ENCODE measurements at regions not wholly inside any gene's neighbourhood (a gene's known extent, or its start where the extent isn't known, plus 50 kb on each side); places are given as distances from the start of the nearest gene placed in this dataset.

- H3F3A ChIP-seq (ENCODE audit: low read depth): no peaks in the 10 kb centered on the region
- no peaks in the 10 kb centered on the region for H3K9me3 ChIP-seq (ENCODE audit: insufficient read depth, low read depth, low read length)
- no peaks in the 10 kb centered on the region for H3K79me2 ChIP-seq (ENCODE audit: insufficient read depth, low read length)
- H3K27me3 ChIP-seq (ENCODE audit: insufficient read depth, low read length, poor library complexity, severe bottlenecking): no peaks in the 10 kb centered on the region
- no peak overlapping the region for H3K4me3 ChIP-seq (ENCODE audit: low read length, poor library complexity, severe bottlenecking)
- no peaks in the 10 kb centered on the region for H4K20me1 ChIP-seq (ENCODE audit: insufficient read depth, low read length, poor library complexity, severe bottlenecking)
- H3K36me3 ChIP-seq (ENCODE audit: insufficient read depth, low read length): no peaks in the 10 kb centered on the region
- no peak for TF ChIP-seq EZH2phosphoT487 (IDR thresholded peaks at IDR 0.05; ENCODE audit: borderline replicate concordance)
- no peak for TF ChIP-seq CTCF (conservative IDR thresholded peaks at IDR 0.05; ENCODE audit: low read length)
- H3K9ac ChIP-seq (ENCODE audit: low read depth, low read length, poor library complexity, severe bottlenecking): no peak overlapping the region
- no peak overlapping the region for H2AFZ ChIP-seq (ENCODE audit: low read length)
- no peak overlapping the region for H3K4me2 ChIP-seq (ENCODE audit: low read depth, low read length, poor library complexity, severe bottlenecking)
- no peaks in the 10 kb centered on the region for H3K9me2 ChIP-seq (replicated peaks; ENCODE audit: low read depth, low read length)
- H3K4me1 ChIP-seq (ENCODE audit: insufficient read depth, low read length, poor library complexity, severe bottlenecking): peaks cover 10% of the 10 kb centered on the region
Measured at GRCh38 chr11:119901657-119902577, 172.9 kb upstream of the NECTIN1 start.

DNA sequence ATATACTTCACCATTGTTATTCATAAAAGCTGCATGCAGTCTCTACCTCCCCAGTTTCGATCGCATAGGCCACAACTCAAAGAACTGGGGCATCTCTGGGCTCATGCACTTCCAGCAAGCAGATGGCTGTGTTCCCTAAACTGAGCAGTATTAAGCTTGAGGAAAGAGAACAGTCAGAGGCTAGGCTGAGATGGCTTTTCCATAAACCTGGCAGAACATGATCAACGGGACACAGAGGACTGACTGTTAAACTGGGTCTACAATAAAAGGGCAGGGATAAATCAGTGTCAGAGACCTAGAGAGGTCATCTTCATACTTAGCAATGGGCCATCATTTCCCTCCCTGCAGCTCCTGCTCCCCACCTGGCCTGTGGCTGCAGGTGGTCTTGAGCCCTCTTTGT is 171.0 kb upstream of the NECTIN1 start:
- H3K36me3 ChIP-seq (ENCODE audit: insufficient read depth, low read length): no peaks in the 10 kb centered on the region
- H3K4me3 ChIP-seq (ENCODE audit: low read length, poor library complexity, severe bottlenecking): no peak overlapping the region
- TF ChIP-seq EZH2phosphoT487 (IDR thresholded peaks at IDR 0.05; ENCODE audit: borderline replicate concordance) (no peak), CTCF (conservative IDR thresholded peaks at IDR 0.05; ENCODE audit: low read length) (no peak)
- no peak overlapping the region for H2AFZ ChIP-seq (ENCODE audit: low read length)
- no peaks in the 10 kb centered on the region for H3K9me3 ChIP-seq (ENCODE audit: insufficient read depth, low read depth, low read length)
- no peaks in the 10 kb centered on the region for H3K79me2 ChIP-seq (ENCODE audit: insufficient read depth, low read length)
- H3F3A ChIP-seq (ENCODE audit: low read depth): no peaks in the 10 kb centered on the region
- H3K4me1 ChIP-seq (ENCODE audit: insufficient read depth, low read length, poor library complexity, severe bottlenecking): peaks cover 28% of the 10 kb centered on the region
- no peaks in the 10 kb centered on the region for H3K27me3 ChIP-seq (ENCODE audit: insufficient read depth, low read length, poor library complexity, severe bottlenecking)
- H3K9ac ChIP-seq (ENCODE audit: low read depth, low read length, poor library complexity, severe bottlenecking): no peak overlapping the region
- no peaks in the 10 kb centered on the region for H4K20me1 ChIP-seq (ENCODE audit: insufficient read depth, low read length, poor library complexity, severe bottlenecking)
- H3K4me2 ChIP-seq (ENCODE audit: low read depth, low read length, poor library complexity, severe bottlenecking): no peak overlapping the region
- H3K9me2 ChIP-seq (replicated peaks; ENCODE audit: low read depth, low read length): no peaks in the 10 kb centered on the region

GRCh38 chr11:119897576-119897975 is 168.6 kb upstream of the NECTIN1 start:
- Histone ChIP-seq H3K27me3 (ENCODE audit: insufficient read depth, low read length, poor library complexity, severe bottlenecking) (no peaks in the 10 kb centered on the region), H3K36me3 (ENCODE audit: insufficient read depth, low read length) (no peaks in the 10 kb centered on the region), H3K4me2 (ENCODE audit: low read depth, low read length, poor library complexity, severe bottlenecking) (no peak overlapping the region), H3F3A (ENCODE audit: low read depth) (no peaks in the 10 kb centered on the region), H3K79me2 (ENCODE audit: insufficient read depth, low read length) (no peaks in the 10 kb centered on the region), H2AFZ (ENCODE audit: low read length) (no peak overlapping the region), H3K4me1 (ENCODE audit: insufficient read depth, low read length, poor library complexity, severe bottlenecking) (peaks cover 34% of the 10 kb centered on the region), H3K4me3 (ENCODE audit: low read length, poor library complexity, severe bottlenecking) (no peak overlapping the region), H3K9me3 (ENCODE audit: insufficient read depth, low read depth, low read length) (no peaks in the 10 kb centered on the region), H3K9ac (ENCODE audit: low read depth, low read length, poor library complexity, severe bottlenecking) (no peak overlapping the region), H3K9me2 (replicated peaks; ENCODE audit: low read depth, low read length) (no peaks in the 10 kb centered on the region), H4K20me1 (ENCODE audit: insufficient read depth, low read length, poor library complexity, severe bottlenecking) (no peaks in the 10 kb centered on the region)
- TF ChIP-seq CTCF (conservative IDR thresholded peaks at IDR 0.05; ENCODE audit: low read length): no peak
- TF ChIP-seq EZH2phosphoT487 (IDR thresholded peaks at IDR 0.05; ENCODE audit: borderline replicate concordance): no peak

All from Loucy (cell line).